Central memory CD8-positive, alpha-beta T cell (primary cell): ENCODE measurements at regions not wholly inside any gene's neighbourhood (a gene's known extent, or its start where the extent isn't known, plus 50 kb on each side); places are given as distances from the start of the nearest gene placed in this dataset.
"Not testable (repeated sequence)": the region's sequence is repeated elsewhere in the genome, so short reads cannot be mapped to it uniquely, and the experiment has no call there.

Experiments used
- ATAC-seq: fragments of 150-1000 bp; cut with Tn5 transposase; replicated peaks from 2 replicates; pipeline ENCODE4 v1.10.0; 2022; ENCODE audit warnings: mild to moderate bottlenecking, moderate FRiP score, moderate number of reproducible peaks; ENCODE audit not compliant: poor library complexity, severe bottlenecking; ENCODE audit errors: extremely low read depth
- DNase-seq, 2 donors: peaks; one replicate each; pipeline ENCODE4 v3.0.0; 2021; ENCODE audit warnings: low spot score in 2 of 2
- H3K27ac Mint-ChIP-seq: one replicate; pipeline ENCODE4 v1.8.0; 2022; ENCODE audit warnings: low read depth, mild to moderate bottlenecking, moderate library complexity, mixed read lengths
- H3K27me3 Mint-ChIP-seq: one replicate; pipeline ENCODE4 v1.8.0; 2022; ENCODE audit warnings: mixed read lengths
- H3K36me3 Mint-ChIP-seq: one replicate; pipeline ENCODE4 v1.8.0; 2022; ENCODE audit warnings: mild to moderate bottlenecking, moderate library complexity, mixed read lengths; ENCODE audit not compliant: insufficient read depth
- H3K4me1 Mint-ChIP-seq: one replicate; pipeline ENCODE4 v1.8.0; 2022; ENCODE audit warnings: mixed read lengths
- H3K4me3 Mint-ChIP-seq: one replicate; pipeline ENCODE4 v1.8.0; 2022; ENCODE audit warnings: mild to moderate bottlenecking, moderate library complexity, mixed read lengths
- H3K9me3 Mint-ChIP-seq: one replicate; pipeline ENCODE4 v1.8.0; 2022; ENCODE audit warnings: mixed read lengths

GRCh38 chrX:13955975-13956374, 73.7 kb downstream of the GEMIN8 start:
- Mint-ChIP-seq H3K27me3 (peaks cover 40% of the 10 kb centered on the region), H3K27ac (no peak overlapping the region), H3K36me3 (no peaks in the 10 kb centered on the region), H3K4me1 (no peaks in the 10 kb centered on the region), H3K4me3 (no peak overlapping the region), H3K9me3 (peaks cover 4% of the 10 kb centered on the region)
- ATAC-seq (no peak), DNase-seq (no peak)

DNA sequence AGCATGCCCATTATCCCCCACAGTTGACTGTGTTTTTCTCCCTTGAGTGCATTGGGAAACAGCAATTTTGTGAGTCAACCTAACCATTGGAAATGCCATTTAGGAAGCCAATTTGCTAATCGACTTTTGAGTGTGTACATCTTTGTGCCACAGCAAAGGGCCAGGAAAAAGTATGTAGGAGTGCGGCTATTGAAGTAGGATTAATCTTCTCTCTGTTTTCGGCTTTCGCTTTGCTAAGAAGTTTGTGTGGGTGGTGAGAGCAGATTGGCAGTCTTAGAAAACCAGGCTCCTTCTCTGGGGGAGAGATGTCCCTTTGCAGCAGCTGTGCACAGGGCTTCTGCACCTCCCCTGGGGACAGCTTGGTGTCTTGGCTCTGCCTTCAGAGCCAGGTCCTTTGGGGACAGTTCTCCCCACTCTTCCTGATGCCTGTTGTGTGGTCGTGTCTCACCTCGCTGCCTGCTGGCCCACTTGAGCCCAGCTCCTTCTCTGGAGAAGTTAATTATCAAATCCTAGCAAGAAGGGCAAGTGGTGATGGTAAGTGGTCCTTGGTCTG, 74.5 kb downstream of the GEMIN8 start:
- ATAC-seq (no peak), DNase-seq (no peak)
- no peak overlapping the region for H3K4me3 Mint-ChIP-seq
- no peak overlapping the region for H3K27ac Mint-ChIP-seq
- H3K9me3 Mint-ChIP-seq = peaks cover 4% of the 10 kb centered on the region
- H3K4me1 Mint-ChIP-seq = no peaks in the 10 kb centered on the region
- no peaks in the 10 kb centered on the region for H3K36me3 Mint-ChIP-seq
- H3K27me3 Mint-ChIP-seq = peaks cover 41% of the 10 kb centered on the region

- no peak for DNase-seq
- no peak for ATAC-seq
- peaks cover 4% of the 10 kb centered on the region for H3K9me3 Mint-ChIP-seq
- no peak overlapping the region for H3K27ac Mint-ChIP-seq
- peaks cover 38% of the 10 kb centered on the region for H3K27me3 Mint-ChIP-seq
- no peaks in the 10 kb centered on the region for H3K36me3 Mint-ChIP-seq
- H3K4me1 Mint-ChIP-seq = no peaks in the 10 kb centered on the region
- H3K4me3 Mint-ChIP-seq = no peak overlapping the region
Measured at GRCh38 chrX:13952581-13952980, 77.1 kb downstream of the GEMIN8 start.

DNA sequence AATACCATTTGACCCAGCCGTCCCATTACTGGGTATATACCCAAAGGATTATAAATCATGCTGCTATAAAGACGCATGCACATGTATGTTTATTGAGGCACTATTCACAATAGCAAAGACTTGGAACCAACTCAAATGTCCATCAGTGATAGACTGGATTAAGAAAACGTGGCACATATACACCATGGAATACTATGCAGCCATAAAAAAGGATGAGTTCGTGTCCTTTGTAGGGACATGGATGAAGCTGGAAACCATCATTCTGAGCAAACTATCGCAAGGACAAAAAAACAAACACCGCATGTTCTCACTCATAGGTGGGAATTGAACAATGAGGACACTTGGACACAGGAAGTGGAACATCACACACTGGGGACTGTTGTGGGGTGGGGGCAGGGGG, 83.5 kb downstream of the GEMIN8 start:
- peaks cover 20% of the 10 kb centered on the region for H3K27me3 Mint-ChIP-seq
- ATAC-seq, H3K4me3 Mint-ChIP-seq, H3K27ac Mint-ChIP-seq, H3K9me3 Mint-ChIP-seq, H3K36me3 Mint-ChIP-seq, H3K4me1 Mint-ChIP-seq, DNase-seq: not testable (repeated sequence)

GRCh38 chrX:13945787-13946186, 83.9 kb downstream of the GEMIN8 start:
- not testable (repeated sequence) for H3K36me3 Mint-ChIP-seq, H3K4me1 Mint-ChIP-seq, H3K9me3 Mint-ChIP-seq, ATAC-seq, H3K4me3 Mint-ChIP-seq, H3K27ac Mint-ChIP-seq, DNase-seq
- H3K27me3 Mint-ChIP-seq = peaks cover 21% of the 10 kb centered on the region

DNA sequence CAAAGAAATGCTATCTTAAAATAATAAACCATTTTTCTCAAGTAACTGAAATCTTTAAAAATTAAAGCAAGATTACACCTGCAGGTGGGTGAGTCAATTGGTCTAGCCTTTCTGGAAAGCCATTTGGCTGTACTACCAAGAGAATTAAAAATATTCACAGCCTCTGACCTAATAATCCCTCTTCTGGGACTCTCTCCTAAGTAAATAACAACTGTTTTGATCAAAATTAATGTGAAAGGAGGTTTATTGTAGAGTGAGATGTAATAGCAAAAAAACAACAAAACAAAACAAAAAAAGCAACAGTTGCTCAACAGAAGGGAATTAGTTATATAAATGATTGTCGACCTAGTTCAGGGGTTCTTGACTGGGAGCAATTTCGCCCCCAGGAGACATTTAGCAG, 89.0 kb downstream of the GEMIN8 start:
- no peaks in the 10 kb centered on the region for H3K36me3 Mint-ChIP-seq

DNA sequence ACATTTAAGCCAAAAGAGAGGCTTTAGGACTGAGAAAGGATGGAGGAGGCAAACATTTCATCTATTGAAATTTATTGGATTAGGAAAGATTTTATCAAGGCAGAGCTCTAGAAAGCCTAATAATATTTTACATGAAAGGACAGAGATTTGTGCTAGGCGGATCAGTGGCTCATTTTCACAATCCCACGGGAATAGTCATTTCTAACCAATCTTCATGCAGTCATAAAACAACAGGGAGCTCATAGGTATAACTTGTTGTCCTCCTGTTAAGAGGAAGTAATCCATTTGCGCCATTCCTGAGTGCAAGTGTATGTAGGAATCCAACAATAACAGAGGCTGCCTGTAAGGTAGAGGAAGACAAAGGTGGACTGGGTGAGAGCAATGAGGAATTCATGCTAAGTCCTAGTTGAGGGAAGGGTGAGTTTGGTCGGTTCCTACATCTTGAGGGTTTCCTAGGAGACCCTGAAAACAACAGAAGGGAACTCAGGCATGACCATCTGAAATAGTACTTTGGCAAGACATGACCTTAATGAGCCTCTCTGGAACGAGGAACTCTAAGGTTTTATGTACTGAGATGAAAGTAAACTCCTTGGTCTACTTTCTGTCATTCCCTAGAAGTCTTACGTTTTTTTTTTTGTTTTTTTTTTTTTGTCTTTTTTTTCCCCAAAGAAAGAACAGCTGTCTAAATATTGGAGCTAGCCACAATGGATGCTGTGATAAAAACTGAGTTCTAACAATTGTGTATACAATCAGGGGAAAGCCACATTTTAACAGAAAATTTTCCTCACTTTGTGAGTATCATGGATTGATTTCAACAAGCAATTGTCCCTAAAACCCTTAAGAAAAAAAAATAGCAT, 89.7 kb downstream of the GEMIN8 start:
- ATAC-seq (no peak), DNase-seq (no peak)
- H3K36me3 Mint-ChIP-seq = no peaks in the 10 kb centered on the region
- no peaks in the 10 kb centered on the region for H3K9me3 Mint-ChIP-seq
- no peak overlapping the region for H3K4me3 Mint-ChIP-seq
- no peak overlapping the region for H3K27ac Mint-ChIP-seq
- H3K27me3 Mint-ChIP-seq = peaks cover 24% of the 10 kb centered on the region
- no peaks in the 10 kb centered on the region for H3K4me1 Mint-ChIP-seq

More for the DNA sequence above, 89.0 kb downstream of the GEMIN8 start:
- Mint-ChIP-seq H3K9me3 (no peaks in the 10 kb centered on the region), H3K27ac (no peak overlapping the region), H3K4me1 (no peaks in the 10 kb centered on the region), H3K4me3 (no peak overlapping the region), H3K27me3 (peaks cover 24% of the 10 kb centered on the region)
- no peak for ATAC-seq
- DNase-seq = no peak

- Mint-ChIP-seq H3K4me3 (peak overlapping the region; percentile 41), H3K9me3 (no peaks in the 10 kb centered on the region), H3K27ac (no peak overlapping the region), H3K4me1 (no peaks in the 10 kb centered on the region), H3K36me3 (no peaks in the 10 kb centered on the region), H3K27me3 (peaks cover 24% of the 10 kb centered on the region)
- ATAC-seq (no peak), DNase-seq (no peak)
Measured at GRCh38 chrX:13938829-13939530, 90.7 kb downstream of the GEMIN8 start.

GRCh38 chrX:13938051-13938828, 91.5 kb downstream of the GEMIN8 start:
- H3K27me3 Mint-ChIP-seq = peaks cover 24% of the 10 kb centered on the region
- no peaks in the 10 kb centered on the region for H3K9me3 Mint-ChIP-seq
- H3K4me1 Mint-ChIP-seq = no peaks in the 10 kb centered on the region
- DNase-seq = no peak
- no peak for ATAC-seq
- no peaks in the 10 kb centered on the region for H3K36me3 Mint-ChIP-seq
- H3K4me3 Mint-ChIP-seq = peak overlapping the region; percentile 41
- H3K27ac Mint-ChIP-seq = no peak overlapping the region

- Mint-ChIP-seq H3K36me3 (no peaks in the 10 kb centered on the region), H3K4me1 (no peaks in the 10 kb centered on the region), H3K27ac (no peak overlapping the region), H3K9me3 (no peaks in the 10 kb centered on the region), H3K4me3 (peak overlapping the region; percentile 37), H3K27me3 (peaks cover 24% of the 10 kb centered on the region)
- ATAC-seq = no peak
- DNase-seq = no peak
Measured at GRCh38 chrX:13937370-13938050, 92.2 kb downstream of the GEMIN8 start.

DNA sequence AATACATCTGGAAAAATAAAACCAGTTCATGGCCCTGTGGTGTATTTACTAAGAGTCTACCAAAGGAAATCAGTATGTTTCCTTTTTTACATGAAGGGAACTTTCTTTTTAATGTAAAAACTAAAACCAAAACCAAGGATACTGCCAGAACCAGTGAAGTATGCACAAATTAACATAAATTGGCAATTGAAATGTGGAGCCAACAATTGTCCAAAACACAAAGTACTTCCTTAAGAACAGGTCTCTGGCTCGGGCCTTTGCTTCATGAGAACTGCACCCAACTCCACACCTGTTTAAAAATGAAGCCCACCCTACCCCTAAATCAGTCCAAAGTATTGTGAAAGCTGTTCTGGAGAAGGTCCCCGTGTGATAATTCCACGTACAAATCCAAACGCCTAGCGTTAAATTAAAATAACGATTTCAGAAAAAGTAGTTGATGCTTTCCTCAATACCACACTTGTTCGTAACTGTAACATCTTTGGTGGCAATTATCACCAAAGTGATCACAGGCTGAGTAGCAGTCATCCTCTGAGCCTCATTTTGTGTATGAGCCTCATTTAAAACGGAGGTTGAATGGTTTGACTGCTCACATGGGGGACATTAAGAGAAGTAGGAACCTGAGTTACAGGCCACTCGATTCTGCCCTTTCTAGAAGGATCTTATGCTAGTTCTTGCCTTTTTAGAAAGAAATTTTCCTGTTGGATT, 93.0 kb downstream of the GEMIN8 start:
- Mint-ChIP-seq H3K36me3 (no peaks in the 10 kb centered on the region), H3K27me3 (peaks cover 22% of the 10 kb centered on the region), H3K27ac (no peak overlapping the region), H3K4me1 (no peaks in the 10 kb centered on the region), H3K4me3 (no peak overlapping the region), H3K9me3 (no peaks in the 10 kb centered on the region)
- DNase-seq = no peak
- no peak for ATAC-seq
